Stimulated activated effector memory CD8-positive, alpha-beta T cell treated with anti-CD3 and anti-CD28 coated beads, Interleukin-12 subunit alpha, Interleukin-12 subunit beta, amount 100 ng/mL, for 72 hours (primary cell): ENCODE measurements at regions not wholly inside any gene's neighbourhood (a gene's known extent, or its start where the extent isn't known, plus 50 kb on each side); places are given as distances from the start of the nearest gene placed in this dataset.
"Not testable (repeated sequence)": the region's sequence is repeated elsewhere in the genome, so short reads cannot be mapped to it uniquely, and the experiment has no call there.

Experiments used
- ATAC-seq: fragments of 150-1000 bp; cut with Tn5 transposase; 2 replicates; pipeline ENCODE4 v1.10.0; 2021
- DNase-seq, 2 donors: peaks; one replicate each; pipeline ENCODE4 v3.0.0; 2021 to 2022; ENCODE audit warnings: low spot score in 2 of 2
- H3K27ac Mint-ChIP-seq: one replicate; pipeline ENCODE4 v1.8.0; 2022; ENCODE audit warnings: mild to moderate bottlenecking, mixed read lengths
- H3K36me3 Mint-ChIP-seq: one replicate; pipeline ENCODE4 v1.8.0; 2022; ENCODE audit warnings: mild to moderate bottlenecking, mixed read lengths
- H3K4me1 Mint-ChIP-seq: one replicate; pipeline ENCODE4 v1.8.0; 2022; ENCODE audit warnings: mixed read lengths
- H3K4me3 Mint-ChIP-seq: one replicate; pipeline ENCODE4 v1.8.0; 2022; ENCODE audit warnings: mild to moderate bottlenecking, mixed read lengths
- H3K9me3 Mint-ChIP-seq: one replicate; pipeline ENCODE4 v1.8.0; 2022; ENCODE audit warnings: mixed read lengths

DNA sequence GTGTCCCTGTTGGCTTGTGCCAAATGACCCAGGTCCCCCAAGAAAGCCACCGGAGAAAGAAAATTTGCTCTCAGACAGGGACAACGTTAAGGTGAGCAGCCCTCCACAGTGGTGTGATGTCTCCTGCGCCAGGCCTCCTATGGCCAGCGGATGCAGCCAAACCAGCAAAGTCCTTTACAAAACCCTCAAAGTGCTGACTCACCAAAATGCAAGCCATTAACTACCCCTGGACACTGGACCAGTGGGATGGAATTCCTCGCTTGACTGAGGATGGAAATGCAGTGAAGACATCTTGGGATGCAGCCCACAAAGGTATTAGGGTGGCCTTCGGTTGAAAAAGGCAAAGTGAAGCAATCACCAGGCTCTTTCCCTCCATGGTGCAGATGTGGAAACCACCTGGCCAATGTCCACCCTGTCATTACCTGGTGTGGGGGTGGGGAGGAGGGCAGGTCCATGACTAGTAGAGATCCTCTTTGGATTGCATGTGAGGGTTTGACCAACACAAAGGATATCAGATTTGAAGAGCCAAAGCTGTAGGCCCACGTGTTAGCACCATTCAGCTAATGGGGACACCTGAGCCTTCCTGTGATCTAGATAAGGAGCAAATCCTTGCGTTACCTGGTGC, 127.4 kb upstream of the SLC6A11 start:
- no peaks in the 10 kb centered on the region for H3K36me3 Mint-ChIP-seq
- no peak overlapping the region for H3K27ac Mint-ChIP-seq
- ATAC-seq (no peak), DNase-seq (no peak)
- H3K4me1 Mint-ChIP-seq = no peaks in the 10 kb centered on the region
- H3K9me3 Mint-ChIP-seq = no peaks in the 10 kb centered on the region
- H3K4me3 Mint-ChIP-seq = no peak overlapping the region

DNA sequence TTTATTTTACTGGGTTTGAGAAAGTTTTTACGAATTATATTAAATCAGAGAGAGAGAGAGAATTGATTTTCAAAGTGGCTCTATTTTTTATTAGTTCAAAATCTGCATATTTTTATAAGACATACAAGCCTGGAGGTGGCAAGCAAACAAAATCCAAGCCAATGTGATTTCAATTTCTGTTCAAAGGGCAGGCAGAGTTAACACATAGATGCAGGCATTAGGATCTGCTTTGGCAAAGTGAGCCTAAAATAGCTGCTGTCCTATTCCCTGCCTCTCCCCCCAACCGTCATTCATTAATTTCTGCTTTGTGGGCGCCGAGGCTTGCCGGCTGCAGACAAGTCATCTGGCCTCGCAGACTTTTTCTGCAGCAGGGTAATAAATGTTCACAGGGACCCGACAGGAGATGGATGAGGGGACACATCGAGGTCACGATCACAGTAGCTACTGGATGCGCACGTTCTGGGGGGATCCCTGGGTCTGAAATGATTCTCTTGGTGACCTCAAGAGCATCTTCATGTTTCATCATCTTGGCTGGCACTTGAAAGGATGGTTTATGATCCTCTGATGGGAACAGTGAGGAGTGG, 123.9 kb upstream of the SLC6A11 start:
- Mint-ChIP-seq H3K36me3 (no peaks in the 10 kb centered on the region), H3K4me3 (no peak overlapping the region), H3K4me1 (no peaks in the 10 kb centered on the region), H3K27ac (no peak overlapping the region), H3K9me3 (no peaks in the 10 kb centered on the region)
- no peak for DNase-seq
- no peak for ATAC-seq

DNA sequence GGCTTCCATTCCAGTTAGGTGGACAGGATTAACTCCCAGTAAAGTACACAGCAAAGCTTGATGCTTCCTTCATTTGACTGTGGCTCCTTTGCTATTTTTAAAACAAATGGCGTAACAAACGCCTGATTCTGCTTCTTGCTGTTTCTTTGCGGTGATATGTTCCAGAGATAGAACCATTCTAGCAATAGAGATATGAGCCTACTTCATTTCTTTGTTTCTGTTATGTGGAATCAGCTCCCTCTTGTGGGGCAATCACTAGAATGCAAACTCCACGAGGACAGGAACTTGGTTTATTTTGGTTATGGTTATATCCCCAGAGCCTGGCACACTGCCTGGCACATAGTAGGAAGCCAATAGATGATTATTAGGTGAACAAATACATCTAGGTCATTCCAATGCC, 122.6 kb upstream of the SLC6A11 start:
- no peak for DNase-seq
- H3K4me3 Mint-ChIP-seq = no peak overlapping the region

DNA sequence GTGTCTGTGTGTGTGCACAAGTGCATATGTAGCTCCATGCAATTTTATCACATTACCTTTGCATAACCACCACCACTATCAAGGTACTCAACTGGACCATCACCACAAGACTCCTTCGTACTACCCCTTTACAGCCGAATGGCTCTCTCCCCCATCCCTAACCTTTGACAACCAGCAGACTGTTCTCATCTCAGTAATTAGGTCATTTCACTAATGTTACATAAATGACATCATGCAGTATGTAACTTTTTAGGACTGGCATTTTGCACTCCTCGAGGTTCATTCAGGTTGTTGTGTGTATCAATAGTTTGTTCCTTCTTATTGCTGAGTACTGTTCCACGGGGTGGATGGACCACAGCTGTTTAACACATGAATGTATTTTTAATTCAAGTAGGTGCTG, 121.8 kb upstream of the SLC6A11 start:
- Mint-ChIP-seq H3K27ac (no peak overlapping the region), H3K4me3 (no peak overlapping the region), H3K36me3 (no peaks in the 10 kb centered on the region), H3K9me3 (no peaks in the 10 kb centered on the region), H3K4me1 (no peaks in the 10 kb centered on the region)
- no peak for DNase-seq
- no peak for ATAC-seq

More for the DNA sequence above, 122.6 kb upstream of the SLC6A11 start:
- Mint-ChIP-seq H3K9me3 (no peaks in the 10 kb centered on the region), H3K27ac (no peak overlapping the region), H3K36me3 (no peaks in the 10 kb centered on the region), H3K4me1 (no peaks in the 10 kb centered on the region)
- no peak for ATAC-seq

DNA sequence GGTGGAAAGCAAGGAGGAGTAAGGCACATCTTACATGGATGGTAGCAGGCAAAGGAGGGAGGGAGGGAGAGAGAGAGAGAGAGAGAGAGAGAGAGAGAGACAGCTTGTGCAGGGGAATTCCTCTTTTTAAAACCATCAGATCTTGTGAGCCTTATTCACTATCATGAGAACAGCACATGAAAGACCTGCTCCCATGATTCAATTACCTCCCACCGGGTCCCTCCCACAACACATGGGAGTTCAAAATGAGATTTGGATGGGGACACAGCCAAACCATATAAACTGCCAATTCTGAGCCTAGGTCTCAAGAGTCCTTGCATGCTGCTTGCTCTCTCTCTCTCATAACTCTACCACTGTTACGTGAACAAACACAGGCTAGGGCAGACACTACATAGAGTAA, 120.8 kb upstream of the SLC6A11 start:
- not testable (repeated sequence) for H3K9me3 Mint-ChIP-seq, H3K27ac Mint-ChIP-seq, H3K36me3 Mint-ChIP-seq, ATAC-seq, DNase-seq, H3K4me3 Mint-ChIP-seq, H3K4me1 Mint-ChIP-seq

DNA sequence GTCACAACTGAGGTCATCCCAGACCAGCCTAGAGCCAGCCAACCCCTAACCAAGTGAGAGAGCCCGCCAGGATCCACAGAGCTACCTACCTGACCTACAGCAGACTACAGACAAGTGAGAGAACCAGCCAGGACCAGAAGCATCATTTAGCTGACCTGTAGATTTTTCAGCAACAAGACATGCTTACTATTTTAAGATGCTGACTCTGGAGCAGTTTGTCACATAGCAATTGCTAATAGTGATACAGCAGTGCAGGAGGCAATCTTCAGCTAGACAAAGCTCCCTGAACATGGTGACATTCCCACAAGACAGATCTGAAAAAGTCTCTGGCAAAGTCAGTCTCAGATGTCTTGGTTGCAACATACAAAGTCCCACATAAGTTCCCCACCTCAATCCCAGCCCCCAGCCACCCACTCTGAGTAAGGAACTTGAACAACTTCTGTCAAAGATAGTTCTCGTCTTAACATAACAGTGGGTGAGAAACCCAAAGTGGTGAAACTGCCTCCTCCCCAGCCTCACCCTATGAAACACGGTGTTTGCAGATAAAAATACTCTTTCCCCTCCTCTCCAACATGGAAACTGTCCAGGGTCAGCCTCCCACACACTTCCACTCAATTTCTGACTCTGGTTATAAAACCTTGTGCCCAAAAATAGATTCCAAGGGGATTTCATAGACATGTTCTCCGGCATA, 120.3 kb upstream of the SLC6A11 start:
- no peak overlapping the region for H3K27ac Mint-ChIP-seq
- no peaks in the 10 kb centered on the region for H3K4me1 Mint-ChIP-seq
- ATAC-seq (peak; percentile 22), DNase-seq (no peak)
- no peaks in the 10 kb centered on the region for H3K9me3 Mint-ChIP-seq
- H3K4me3 Mint-ChIP-seq = no peak overlapping the region
- no peaks in the 10 kb centered on the region for H3K36me3 Mint-ChIP-seq

DNA sequence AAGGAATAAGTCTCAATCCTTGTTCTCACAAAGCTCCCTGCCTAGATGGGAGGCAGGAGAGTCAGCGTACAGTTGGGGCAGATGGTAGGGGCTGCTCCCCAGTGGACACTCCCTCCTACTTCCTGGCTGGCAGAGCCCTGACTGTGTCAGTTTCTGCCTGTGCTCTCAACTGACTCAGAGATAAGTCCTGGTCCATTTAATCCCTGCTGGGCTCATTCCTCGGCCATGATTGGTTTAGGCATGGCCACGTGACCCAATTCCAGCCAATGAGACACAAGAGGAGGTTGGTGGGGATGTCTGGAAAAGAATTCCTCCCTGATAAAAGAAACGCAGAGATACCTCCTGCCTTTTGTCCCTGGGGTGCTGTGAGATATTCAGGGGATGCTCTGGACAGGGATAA, 118.1 kb upstream of the SLC6A11 start:
- DNase-seq (no peak), ATAC-seq (no peak)
- Mint-ChIP-seq H3K36me3 (no peaks in the 10 kb centered on the region), H3K9me3 (no peaks in the 10 kb centered on the region), H3K4me3 (no peak overlapping the region), H3K27ac (no peak overlapping the region), H3K4me1 (peaks cover 1% of the 10 kb centered on the region)

DNA sequence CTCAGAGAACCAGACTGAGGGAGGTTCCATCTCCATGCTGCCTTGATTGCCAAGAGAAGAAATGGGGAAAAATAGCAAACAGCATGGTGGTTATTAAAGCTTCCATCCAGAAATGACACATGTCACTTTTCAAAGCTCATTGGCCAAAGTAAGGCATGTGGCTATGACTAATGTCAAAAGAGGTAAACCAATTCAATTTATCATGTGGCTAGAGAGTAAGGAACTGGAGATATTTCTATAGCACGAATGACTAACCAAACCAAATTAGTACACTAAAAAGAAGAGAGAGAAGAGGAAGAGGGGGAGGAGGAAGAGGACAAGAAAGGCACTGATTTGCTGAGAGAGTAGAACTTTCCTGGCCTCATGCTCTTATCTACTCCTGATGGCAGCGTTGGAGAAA, 115.2 kb upstream of the SLC6A11 start:
- no peaks in the 10 kb centered on the region for H3K36me3 Mint-ChIP-seq
- no peak for DNase-seq
- no peak overlapping the region for H3K27ac Mint-ChIP-seq
- peak; percentile 83 for ATAC-seq
- H3K4me1 Mint-ChIP-seq = peaks cover 10% of the 10 kb centered on the region
- H3K9me3 Mint-ChIP-seq = no peaks in the 10 kb centered on the region
- no peak overlapping the region for H3K4me3 Mint-ChIP-seq

DNA sequence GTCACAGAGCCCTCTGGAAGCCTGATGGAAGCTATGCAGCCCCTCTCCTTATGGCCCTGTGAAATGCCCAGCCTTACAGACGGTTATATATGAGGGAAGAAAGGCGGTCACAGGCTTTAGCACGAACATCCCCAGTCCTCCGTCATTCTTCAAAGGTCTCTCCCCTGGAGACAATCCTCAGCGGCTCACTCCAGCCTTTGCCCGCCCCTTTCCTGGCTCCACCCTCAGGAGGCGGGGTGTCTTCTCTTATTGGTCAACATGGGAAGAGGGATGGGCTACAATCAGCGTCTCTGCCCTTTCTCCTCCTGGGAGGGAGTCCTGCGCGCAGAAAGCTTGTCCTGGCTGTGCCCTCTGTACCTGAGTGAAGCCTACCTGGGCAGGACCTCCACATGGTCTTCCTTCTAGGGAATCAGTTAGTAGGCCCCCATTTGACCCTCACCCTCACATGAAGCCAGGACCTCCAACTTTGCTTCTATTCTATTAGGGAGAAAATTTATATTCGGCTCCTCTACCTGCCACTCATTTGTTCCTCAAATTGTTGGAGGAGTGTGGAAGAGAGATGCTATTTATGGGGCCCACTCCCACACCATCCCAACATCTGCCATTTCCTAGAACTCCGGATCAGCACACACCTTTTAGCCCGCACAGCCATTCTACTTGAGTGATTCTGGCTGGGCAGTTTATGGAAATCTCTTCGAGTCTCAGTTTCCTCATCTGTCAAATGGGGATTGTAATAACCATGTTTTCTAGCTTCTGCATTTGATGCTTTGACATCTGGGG, 112.9 kb upstream of the SLC6A11 start:
- DNase-seq (no peak), ATAC-seq (peak; percentile 41)
- Mint-ChIP-seq H3K9me3 (no peaks in the 10 kb centered on the region), H3K4me3 (no peak overlapping the region), H3K36me3 (no peaks in the 10 kb centered on the region), H3K27ac (no peak overlapping the region), H3K4me1 (peaks cover 25% of the 10 kb centered on the region)

DNA sequence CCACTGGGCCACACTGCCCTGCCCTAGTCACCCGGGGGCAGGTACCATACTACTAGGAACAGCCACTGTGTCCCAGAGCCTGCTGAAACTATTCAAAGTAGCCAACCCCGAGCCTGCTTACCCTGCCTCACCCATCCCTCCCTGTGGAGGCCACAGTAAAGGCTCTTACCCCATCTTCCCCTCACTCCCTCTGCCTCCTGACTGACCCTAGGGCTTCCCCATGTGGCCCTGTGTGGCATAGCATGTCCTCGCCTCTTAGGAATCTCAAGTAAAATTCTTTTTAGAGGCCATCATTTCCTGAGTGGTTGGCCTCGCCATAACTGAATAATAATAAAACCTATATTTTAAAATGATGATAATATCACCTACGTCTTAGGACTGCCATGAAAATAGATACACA, 112.2 kb upstream of the SLC6A11 start:
- ATAC-seq (no peak), DNase-seq (no peak)
- Mint-ChIP-seq H3K4me3 (no peak overlapping the region), H3K4me1 (peaks cover 25% of the 10 kb centered on the region), H3K36me3 (no peaks in the 10 kb centered on the region), H3K27ac (no peak overlapping the region), H3K9me3 (no peaks in the 10 kb centered on the region)

DNA sequence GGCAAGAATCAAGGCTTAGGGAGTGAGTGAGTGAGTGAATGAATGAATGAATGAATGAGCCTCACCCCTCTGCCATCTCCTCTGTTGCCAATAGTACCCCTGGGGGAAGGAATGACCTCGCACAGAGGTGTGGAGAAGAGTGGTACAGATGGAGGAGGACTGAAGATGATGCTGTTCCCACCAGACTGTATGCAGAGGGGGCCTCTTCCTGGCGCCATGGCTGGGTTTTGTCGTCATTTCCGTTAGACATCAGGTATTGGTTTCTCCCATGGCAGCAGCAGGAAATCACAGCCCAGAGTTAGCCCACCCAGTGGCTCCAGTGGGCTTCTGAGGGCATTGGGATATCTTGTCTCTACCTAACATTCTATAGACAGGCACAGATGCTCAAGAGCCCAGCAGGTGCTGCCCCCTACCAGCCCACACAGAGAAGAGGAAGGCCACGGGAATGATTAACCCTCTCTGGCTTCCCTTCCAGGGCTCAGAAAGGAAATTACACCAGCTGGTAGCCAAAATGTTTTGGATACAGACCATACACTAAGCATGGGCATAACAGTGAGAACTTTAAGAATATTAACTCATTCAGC, 109.8 kb upstream of the SLC6A11 start:
- ATAC-seq (no peak), DNase-seq (no peak)
- Mint-ChIP-seq H3K9me3 (no peaks in the 10 kb centered on the region), H3K4me1 (peaks cover 25% of the 10 kb centered on the region), H3K27ac (no peak overlapping the region), H3K36me3 (no peaks in the 10 kb centered on the region), H3K4me3 (no peak overlapping the region)

DNA sequence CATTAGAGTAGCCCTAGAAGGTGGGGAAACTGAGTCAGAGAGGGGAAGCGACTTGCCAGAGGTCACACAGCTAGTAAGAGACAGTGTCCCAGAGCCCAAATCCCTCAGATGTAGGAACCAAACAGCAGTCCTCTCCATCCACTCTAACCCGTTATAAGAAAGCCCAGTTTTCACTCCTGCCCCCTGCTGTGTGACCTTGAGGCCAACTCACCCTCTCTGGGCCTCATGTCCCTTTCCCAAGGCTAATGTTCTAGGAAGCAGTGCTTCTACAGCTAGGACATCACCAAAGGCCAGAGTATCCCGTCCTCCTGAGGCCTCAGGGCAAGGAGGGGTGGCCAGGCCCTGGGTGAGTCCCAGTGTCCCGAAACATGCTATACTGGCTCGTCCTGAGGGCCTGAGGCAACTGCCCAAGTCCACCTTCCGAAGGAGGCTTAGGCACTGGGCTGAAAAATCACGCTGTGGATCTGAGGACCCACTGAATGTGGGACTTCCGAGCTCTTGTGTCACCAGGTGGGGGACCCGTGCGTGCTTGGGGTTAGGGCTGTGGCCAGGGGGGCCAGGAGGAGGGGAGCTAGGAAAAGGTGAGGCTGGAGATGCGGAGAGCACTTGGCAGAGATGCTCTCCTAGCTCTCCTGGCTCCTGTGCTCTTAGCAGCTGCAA, 109.2 kb upstream of the SLC6A11 start:
- peaks cover 25% of the 10 kb centered on the region for H3K4me1 Mint-ChIP-seq
- peak overlapping the region; percentile 41 for H3K4me3 Mint-ChIP-seq
- no peaks in the 10 kb centered on the region for H3K36me3 Mint-ChIP-seq
- H3K27ac Mint-ChIP-seq = no peak overlapping the region
- no peaks in the 10 kb centered on the region for H3K9me3 Mint-ChIP-seq
- ATAC-seq = no peak
- no peak for DNase-seq

DNA sequence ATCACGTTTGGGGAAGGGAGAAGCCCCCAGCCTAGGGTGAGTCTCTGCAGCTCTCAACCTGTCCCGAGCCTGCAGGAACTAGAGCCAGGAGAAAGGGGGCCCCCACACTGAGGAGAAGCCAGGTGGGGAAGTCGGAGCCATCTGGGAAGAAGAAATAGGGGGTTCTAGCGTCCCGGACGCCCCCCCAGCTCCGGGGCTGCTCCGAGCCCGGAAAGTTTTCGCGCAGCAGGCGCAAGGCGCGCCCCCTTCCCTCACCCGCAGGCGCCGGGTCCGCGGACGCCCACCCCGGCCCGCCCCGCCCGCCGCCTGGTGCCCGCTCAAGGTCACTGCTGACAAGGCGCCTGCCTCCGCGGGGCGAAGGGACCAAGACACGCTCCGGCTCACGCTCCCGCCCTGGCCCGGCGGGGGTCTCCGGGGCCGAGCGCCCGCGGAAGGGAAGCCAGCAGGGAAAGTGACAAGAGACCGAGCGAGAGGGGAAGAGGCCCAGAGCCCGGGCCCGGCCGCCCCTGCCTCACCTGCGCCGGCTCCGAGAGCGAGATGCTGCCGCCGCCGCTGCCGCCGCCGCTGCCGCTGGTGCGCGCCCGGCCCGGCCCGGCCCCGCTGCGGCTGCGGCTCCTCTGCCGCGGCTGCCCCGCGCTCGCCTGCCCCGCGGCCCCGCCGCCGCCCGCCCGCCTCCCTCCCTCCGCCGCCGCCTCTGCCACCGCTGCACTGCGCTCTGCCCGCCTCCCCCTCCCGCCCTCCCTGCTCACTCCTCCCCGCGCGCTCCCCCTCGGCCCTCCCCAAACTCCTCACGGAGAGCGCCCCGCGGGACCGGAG, 108.4 kb upstream of the SLC6A11 start:
- Mint-ChIP-seq H3K4me3 (peak overlapping the region; percentile 41), H3K36me3 (no peaks in the 10 kb centered on the region), H3K4me1 (peaks cover 25% of the 10 kb centered on the region), H3K27ac (no peak overlapping the region), H3K9me3 (no peaks in the 10 kb centered on the region)
- ATAC-seq (no peak), DNase-seq (no peak)

DNA sequence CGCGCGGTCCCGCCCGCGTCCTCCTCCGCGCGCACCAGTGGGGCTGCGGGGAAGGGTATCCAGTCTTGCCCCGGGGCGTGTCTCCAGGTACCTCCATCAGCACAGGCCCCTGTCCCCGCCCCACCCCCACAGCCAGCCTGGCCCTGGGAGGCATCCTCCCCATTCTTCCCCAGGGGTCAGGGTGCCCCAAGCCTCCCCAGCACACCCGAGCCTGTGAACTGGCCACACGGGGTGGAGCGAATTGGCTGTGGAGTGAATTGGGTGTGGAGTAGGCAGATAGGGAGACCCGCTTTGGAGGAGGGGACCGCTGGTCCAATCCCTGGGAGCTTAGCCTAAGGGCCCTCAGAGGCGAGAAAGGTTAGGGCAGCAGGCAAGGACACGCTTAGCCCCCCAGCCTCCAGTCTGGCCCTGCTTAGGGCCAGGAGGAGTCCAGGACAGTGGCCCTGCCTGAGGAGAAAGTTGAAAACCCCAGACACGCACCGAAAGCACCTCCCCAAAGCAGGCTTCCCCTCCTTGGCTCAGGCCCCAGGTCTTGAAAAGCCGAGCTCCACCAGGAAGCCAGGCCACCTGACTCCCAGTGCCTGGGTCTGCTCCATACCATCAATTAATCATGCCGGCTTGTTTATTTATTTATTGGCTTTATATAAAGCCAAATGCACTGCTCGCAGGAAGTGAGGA, 107.7 kb upstream of the SLC6A11 start:
- peak overlapping the region; percentile 14 for H3K4me3 Mint-ChIP-seq
- H3K4me1 Mint-ChIP-seq = peaks cover 19% of the 10 kb centered on the region
- no peaks in the 10 kb centered on the region for H3K9me3 Mint-ChIP-seq
- no peak overlapping the region for H3K27ac Mint-ChIP-seq
- ATAC-seq = no peak
- H3K36me3 Mint-ChIP-seq = no peaks in the 10 kb centered on the region
- DNase-seq = no peak
